ENCODE measurements at regions not wholly inside any gene's neighbourhood (a gene's known extent, or its start where the extent isn't known, plus 50 kb on each side); places are given as distances from the start of the nearest gene placed in this dataset.
"Not testable (repeated sequence)": the region's sequence is repeated elsewhere in the genome, so short reads cannot be mapped to it uniquely, and the experiment has no call there.

DNA sequence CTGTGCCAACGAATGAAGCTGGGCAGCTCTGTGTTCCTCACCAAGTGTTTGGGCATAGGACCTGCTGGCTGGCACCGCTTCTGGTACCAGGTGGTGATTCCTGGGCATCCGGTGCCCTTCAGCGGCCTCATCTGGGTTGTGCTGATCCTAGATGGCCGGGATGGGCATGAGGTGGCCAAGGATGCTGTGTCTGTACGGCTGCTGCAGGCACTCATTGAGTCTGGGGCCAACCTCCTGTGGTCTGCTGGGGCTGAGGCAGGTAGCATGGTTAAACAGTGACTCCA is 96.1 kb upstream of the PLEKHM1 start:
- not testable (repeated sequence) for H2BK120ac ChIP-seq (ENCODE audit: low read depth, low read length); H3K79me1 ChIP-seq (ENCODE audit: low read depth, low read length); H3K9ac ChIP-seq (ENCODE audit: low read depth, low read length, poor library complexity); H3K23ac ChIP-seq (ENCODE audit: low read depth, low read length, poor library complexity); H3K9me3 ChIP-seq (replicated peaks in 1 of 2; ENCODE audit: control insufficient read depth in 2 of 2, insufficient read depth in 1 of 2, low read depth in 1 of 2, low read length in 2 of 2); H3K4me2 ChIP-seq (ENCODE audit: insufficient read depth, low read length, poor library complexity, severe bottlenecking); H2BK12ac ChIP-seq (ENCODE audit: low read length); H4K8ac ChIP-seq (ENCODE audit: low read depth, low read length); H2AFZ ChIP-seq (ENCODE audit: low read length); H3K4ac ChIP-seq (ENCODE audit: low read length); H2BK5ac ChIP-seq (ENCODE audit: low read length); H3K27me3 ChIP-seq (ENCODE audit: control insufficient read depth in 3 of 3, insufficient read depth in 3 of 3, low read depth in 1 of 3, low read length in 3 of 3); H3K4me1 ChIP-seq (ENCODE audit: control insufficient read depth in 2 of 2, insufficient read depth in 1 of 2, low read depth in 1 of 2, low read length in 2 of 2); H3K27ac ChIP-seq (replicated peaks; ENCODE audit: low read length); H3K14ac ChIP-seq (ENCODE audit: low read length); H2BK15ac ChIP-seq (ENCODE audit: low read length); H4K91ac ChIP-seq (ENCODE audit: low read depth, low read length, poor library complexity); H2AK5ac ChIP-seq (ENCODE audit: low read depth, low read length); H3K4me3 ChIP-seq (ENCODE audit: low read length in 2 of 2); H3K18ac ChIP-seq (ENCODE audit: low read length); DNase-seq (ENCODE audit: low spot score)
- no CpG with 5 or more reads among the region's 6 CpGs for WGBS, 2 donors (ENCODE audit: extremely low coverage in 2 of 2, insufficient read length in 2 of 2, insufficient replicate concordance in 1 of 2)
- H3K36me3 ChIP-seq (replicated peaks in 1 of 2; ENCODE audit: control insufficient read depth in 2 of 2, insufficient read depth in 2 of 2, low read length in 2 of 2): peaks cover 2 to 14% of the 10 kb centered on the region in 2 donors

DNA sequence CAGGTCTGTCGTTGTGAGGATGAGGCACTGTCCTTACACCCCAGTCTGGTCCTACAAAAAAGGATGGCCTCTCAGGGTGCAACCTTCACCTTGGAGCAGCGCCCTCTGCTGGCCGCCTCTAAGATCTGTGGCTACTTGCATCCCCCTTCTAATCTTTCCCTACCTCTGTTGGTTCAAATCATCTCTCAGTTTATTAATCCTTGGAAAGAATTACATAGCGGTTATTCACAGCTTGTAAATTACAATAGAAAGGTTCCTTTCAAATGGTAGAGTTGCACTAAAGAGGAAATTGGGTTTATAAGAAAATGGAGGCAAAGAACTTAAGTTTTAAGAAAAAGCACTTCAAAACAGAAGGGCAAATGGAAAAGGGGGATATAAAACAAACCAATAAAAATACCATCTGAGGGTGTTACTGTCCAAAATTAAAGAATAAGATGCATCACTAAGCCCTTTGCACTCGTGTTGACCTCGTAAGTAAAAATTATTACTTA is 102.0 kb upstream of the PLEKHM1 start:
- not testable (repeated sequence) for H4K8ac ChIP-seq (ENCODE audit: low read depth, low read length); H3K9ac ChIP-seq (ENCODE audit: low read depth, low read length, poor library complexity); H3K4me3 ChIP-seq (ENCODE audit: low read length in 2 of 2); H3K4me1 ChIP-seq (ENCODE audit: control insufficient read depth in 2 of 2, insufficient read depth in 1 of 2, low read depth in 1 of 2, low read length in 2 of 2); H2BK12ac ChIP-seq (ENCODE audit: low read length); H3K14ac ChIP-seq (ENCODE audit: low read length); H3K79me1 ChIP-seq (ENCODE audit: low read depth, low read length); H2BK120ac ChIP-seq (ENCODE audit: low read depth, low read length); H2BK5ac ChIP-seq (ENCODE audit: low read length); H3K27me3 ChIP-seq (ENCODE audit: control insufficient read depth in 3 of 3, insufficient read depth in 3 of 3, low read depth in 1 of 3, low read length in 3 of 3); H3K27ac ChIP-seq (replicated peaks; ENCODE audit: low read length); H3K23ac ChIP-seq (ENCODE audit: low read depth, low read length, poor library complexity); DNase-seq (ENCODE audit: low spot score); H2AK5ac ChIP-seq (ENCODE audit: low read depth, low read length); H2BK15ac ChIP-seq (ENCODE audit: low read length); H3K4me2 ChIP-seq (ENCODE audit: insufficient read depth, low read length, poor library complexity, severe bottlenecking); H3K9me3 ChIP-seq (replicated peaks in 1 of 2; ENCODE audit: control insufficient read depth in 2 of 2, insufficient read depth in 1 of 2, low read depth in 1 of 2, low read length in 2 of 2); H3K18ac ChIP-seq (ENCODE audit: low read length); H4K91ac ChIP-seq (ENCODE audit: low read depth, low read length, poor library complexity); H3K36me3 ChIP-seq (replicated peaks in 1 of 2; ENCODE audit: control insufficient read depth in 2 of 2, insufficient read depth in 2 of 2, low read length in 2 of 2); H2AFZ ChIP-seq (ENCODE audit: low read length); H3K4ac ChIP-seq (ENCODE audit: low read length)
- WGBS, 2 donors (ENCODE audit: extremely low coverage in 2 of 2, insufficient read length in 2 of 2, insufficient replicate concordance in 1 of 2): no CpG with 5 or more reads among the region's 6 CpGs

DNA sequence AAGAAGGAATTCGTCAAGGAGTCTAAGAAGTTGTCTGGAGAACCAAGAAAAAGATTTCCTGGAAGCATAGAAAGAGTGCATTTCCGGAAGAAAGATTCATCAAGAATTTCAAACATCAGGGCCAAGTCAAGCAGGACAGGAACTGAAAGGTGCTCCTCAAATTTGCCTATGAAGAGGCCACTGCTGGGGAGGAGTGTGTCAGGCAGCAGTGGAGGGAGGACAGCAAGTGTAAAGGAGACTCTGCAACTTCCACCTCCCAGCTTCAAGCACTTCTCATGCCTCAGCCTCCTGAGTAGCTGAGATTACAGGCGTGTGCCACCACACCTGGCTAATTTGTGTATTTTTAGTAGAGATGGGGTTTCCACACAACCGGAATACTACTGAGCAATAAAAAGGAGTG is 105.8 kb upstream of the PLEKHM1 start:
- not testable (repeated sequence) for DNase-seq (ENCODE audit: low spot score); H3K9me3 ChIP-seq (replicated peaks in 1 of 2; ENCODE audit: control insufficient read depth in 2 of 2, insufficient read depth in 1 of 2, low read depth in 1 of 2, low read length in 2 of 2)

DNA sequence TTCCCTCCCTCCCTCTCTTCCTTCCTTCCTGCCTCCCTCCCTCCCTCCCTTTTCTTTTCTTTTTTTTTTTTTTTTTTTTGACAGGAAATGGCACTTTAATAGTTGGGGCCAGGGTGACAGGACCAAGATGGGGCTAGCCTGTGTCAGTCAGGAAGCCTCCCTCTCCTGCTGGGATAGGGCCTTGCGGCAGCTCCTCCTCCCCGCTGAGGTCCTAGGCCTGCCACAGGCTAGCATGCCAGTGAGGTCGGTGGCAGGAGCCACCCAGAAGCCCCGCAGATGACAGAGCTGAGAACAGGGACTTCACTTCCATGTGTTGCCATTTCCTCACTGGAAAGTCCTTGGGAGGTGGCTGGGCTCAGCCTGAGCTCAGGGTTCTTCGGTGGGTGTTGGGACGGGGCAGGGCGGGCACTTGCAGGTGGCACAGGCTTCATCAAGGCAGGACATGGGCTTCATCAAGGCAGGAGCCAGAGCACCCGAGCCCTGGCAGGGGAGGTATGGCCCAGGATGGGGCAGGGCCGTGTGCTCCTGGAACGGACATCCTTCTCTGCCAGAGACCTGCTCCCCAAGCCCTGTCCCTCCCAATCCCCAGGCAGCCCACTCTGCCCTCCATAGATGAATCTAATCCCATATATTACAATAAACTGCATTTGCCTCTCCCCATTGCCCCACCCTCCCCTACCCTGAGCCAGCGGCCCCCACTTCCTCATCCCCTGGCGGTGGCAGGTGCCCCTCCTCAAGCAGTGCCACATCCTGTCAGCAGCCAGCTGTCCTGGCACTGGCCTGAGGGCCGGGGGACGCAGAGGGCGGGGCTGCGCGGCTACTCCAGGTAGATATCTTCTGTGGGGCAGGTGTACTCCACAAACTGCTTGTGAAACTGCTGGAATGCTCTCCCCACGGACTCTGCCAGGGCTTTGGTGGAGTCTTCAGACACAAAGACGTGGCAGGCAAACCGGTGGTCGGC is 109.8 kb upstream of the PLEKHM1 start:
- H3K9ac ChIP-seq (ENCODE audit: low read depth, low read length, poor library complexity); H3K36me3 ChIP-seq (replicated peaks in 1 of 2; ENCODE audit: control insufficient read depth in 2 of 2, insufficient read depth in 2 of 2, low read length in 2 of 2); H3K4me2 ChIP-seq (ENCODE audit: insufficient read depth, low read length, poor library complexity, severe bottlenecking); H3K23ac ChIP-seq (ENCODE audit: low read depth, low read length, poor library complexity); H3K27me3 ChIP-seq (ENCODE audit: control insufficient read depth in 3 of 3, insufficient read depth in 3 of 3, low read depth in 1 of 3, low read length in 3 of 3); H3K9me3 ChIP-seq (replicated peaks in 1 of 2; ENCODE audit: control insufficient read depth in 2 of 2, insufficient read depth in 1 of 2, low read depth in 1 of 2, low read length in 2 of 2); H3K14ac ChIP-seq (ENCODE audit: low read length); H4K91ac ChIP-seq (ENCODE audit: low read depth, low read length, poor library complexity); H3K27ac ChIP-seq (replicated peaks; ENCODE audit: low read length); H2AK5ac ChIP-seq (ENCODE audit: low read depth, low read length); H3K4me3 ChIP-seq (ENCODE audit: low read length in 2 of 2); H4K8ac ChIP-seq (ENCODE audit: low read depth, low read length); H2BK120ac ChIP-seq (ENCODE audit: low read depth, low read length); DNase-seq (ENCODE audit: low spot score); H2AFZ ChIP-seq (ENCODE audit: low read length); H3K4ac ChIP-seq (ENCODE audit: low read length); H2BK5ac ChIP-seq (ENCODE audit: low read length); H2BK15ac ChIP-seq (ENCODE audit: low read length); H3K18ac ChIP-seq (ENCODE audit: low read length); H2BK12ac ChIP-seq (ENCODE audit: low read length); H3K79me1 ChIP-seq (ENCODE audit: low read depth, low read length); H3K4me1 ChIP-seq (ENCODE audit: control insufficient read depth in 2 of 2, insufficient read depth in 1 of 2, low read depth in 1 of 2, low read length in 2 of 2): not testable (repeated sequence)
- no CpG with 5 or more reads among the region's 21 CpGs for WGBS, 2 donors (ENCODE audit: extremely low coverage in 2 of 2, insufficient read length in 2 of 2, insufficient replicate concordance in 1 of 2)

More for the DNA sequence above, 105.8 kb upstream of the PLEKHM1 start:
- H2BK5ac ChIP-seq (ENCODE audit: low read length); H3K4me3 ChIP-seq (ENCODE audit: low read length in 2 of 2); H3K79me1 ChIP-seq (ENCODE audit: low read depth, low read length); H3K36me3 ChIP-seq (replicated peaks in 1 of 2; ENCODE audit: control insufficient read depth in 2 of 2, insufficient read depth in 2 of 2, low read length in 2 of 2); H2BK12ac ChIP-seq (ENCODE audit: low read length); H4K91ac ChIP-seq (ENCODE audit: low read depth, low read length, poor library complexity); H3K4me1 ChIP-seq (ENCODE audit: control insufficient read depth in 2 of 2, insufficient read depth in 1 of 2, low read depth in 1 of 2, low read length in 2 of 2); H3K18ac ChIP-seq (ENCODE audit: low read length); H3K14ac ChIP-seq (ENCODE audit: low read length); H4K8ac ChIP-seq (ENCODE audit: low read depth, low read length); H2BK120ac ChIP-seq (ENCODE audit: low read depth, low read length); H2BK15ac ChIP-seq (ENCODE audit: low read length); H2AK5ac ChIP-seq (ENCODE audit: low read depth, low read length); H3K27me3 ChIP-seq (ENCODE audit: control insufficient read depth in 3 of 3, insufficient read depth in 3 of 3, low read depth in 1 of 3, low read length in 3 of 3); H3K23ac ChIP-seq (ENCODE audit: low read depth, low read length, poor library complexity); H3K9ac ChIP-seq (ENCODE audit: low read depth, low read length, poor library complexity); H3K4me2 ChIP-seq (ENCODE audit: insufficient read depth, low read length, poor library complexity, severe bottlenecking); H2AFZ ChIP-seq (ENCODE audit: low read length); H3K27ac ChIP-seq (replicated peaks; ENCODE audit: low read length); H3K4ac ChIP-seq (ENCODE audit: low read length): not testable (repeated sequence)
- WGBS, 2 donors (ENCODE audit: extremely low coverage in 2 of 2, insufficient read length in 2 of 2, insufficient replicate concordance in 1 of 2): no CpG with 5 or more reads among the region's 4 CpGs
